GM12864 (cell line): ENCODE measurements at regions not wholly inside any gene's neighbourhood (a gene's known extent, or its start where the extent isn't known, plus 50 kb on each side); places are given as distances from the start of the nearest gene placed in this dataset.

Experiments used
- DNase-seq: peaks from one replicate; pipeline ENCODE4 v3.0.0-alpha.2; 2011; ENCODE audit warnings: low read depth
- H3K4me3 ChIP-seq: 2 replicates; pipeline ENCODE4 v1.5.1; 2011; ENCODE audit warnings: mild to moderate bottlenecking, low read depth, low read length, control low read depth
- TF ChIP-seq, protein P1 (sequence below): IDR thresholded peaks from 2 replicates; pipeline ENCODE4 v1.5.1; 2011; ENCODE audit warnings: low read depth, mild to moderate bottlenecking, moderate library complexity, low read length, control low read depth, inconsistent platforms; ENCODE audit errors: missing control alignments

DNA sequence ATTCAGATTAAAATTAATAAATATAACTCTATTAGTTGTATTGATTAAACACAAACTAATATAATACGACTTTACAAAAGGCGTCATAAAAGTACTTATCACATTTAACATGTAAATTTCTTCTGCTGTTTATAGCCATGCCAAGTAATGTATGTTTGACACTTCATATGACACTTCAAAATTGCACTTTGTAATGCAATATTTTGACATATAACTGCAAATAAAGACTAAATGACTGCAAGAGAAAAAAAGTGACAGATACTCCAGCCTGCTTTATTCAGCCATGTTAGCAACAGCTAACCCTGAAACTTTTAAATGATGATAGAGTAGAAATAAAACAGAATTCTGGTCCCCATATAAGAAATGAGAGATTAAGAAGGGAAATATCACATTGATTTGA lies 1238.0 kb downstream of the MRPL39 start:
- TF ChIP-seq, protein P1, sequence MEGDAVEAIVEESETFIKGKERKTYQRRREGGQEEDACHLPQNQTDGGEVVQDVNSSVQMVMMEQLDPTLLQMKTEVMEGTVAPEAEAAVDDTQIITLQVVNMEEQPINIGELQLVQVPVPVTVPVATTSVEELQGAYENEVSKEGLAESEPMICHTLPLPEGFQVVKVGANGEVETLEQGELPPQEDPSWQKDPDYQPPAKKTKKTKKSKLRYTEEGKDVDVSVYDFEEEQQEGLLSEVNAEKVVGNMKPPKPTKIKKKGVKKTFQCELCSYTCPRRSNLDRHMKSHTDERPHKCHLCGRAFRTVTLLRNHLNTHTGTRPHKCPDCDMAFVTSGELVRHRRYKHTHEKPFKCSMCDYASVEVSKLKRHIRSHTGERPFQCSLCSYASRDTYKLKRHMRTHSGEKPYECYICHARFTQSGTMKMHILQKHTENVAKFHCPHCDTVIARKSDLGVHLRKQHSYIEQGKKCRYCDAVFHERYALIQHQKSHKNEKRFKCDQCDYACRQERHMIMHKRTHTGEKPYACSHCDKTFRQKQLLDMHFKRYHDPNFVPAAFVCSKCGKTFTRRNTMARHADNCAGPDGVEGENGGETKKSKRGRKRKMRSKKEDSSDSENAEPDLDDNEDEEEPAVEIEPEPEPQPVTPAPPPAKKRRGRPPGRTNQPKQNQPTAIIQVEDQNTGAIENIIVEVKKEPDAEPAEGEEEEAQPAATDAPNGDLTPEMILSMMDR, result no peak
- DNase-seq, result no peak
- H3K4me3 ChIP-seq, result no peak overlapping the region

DNA sequence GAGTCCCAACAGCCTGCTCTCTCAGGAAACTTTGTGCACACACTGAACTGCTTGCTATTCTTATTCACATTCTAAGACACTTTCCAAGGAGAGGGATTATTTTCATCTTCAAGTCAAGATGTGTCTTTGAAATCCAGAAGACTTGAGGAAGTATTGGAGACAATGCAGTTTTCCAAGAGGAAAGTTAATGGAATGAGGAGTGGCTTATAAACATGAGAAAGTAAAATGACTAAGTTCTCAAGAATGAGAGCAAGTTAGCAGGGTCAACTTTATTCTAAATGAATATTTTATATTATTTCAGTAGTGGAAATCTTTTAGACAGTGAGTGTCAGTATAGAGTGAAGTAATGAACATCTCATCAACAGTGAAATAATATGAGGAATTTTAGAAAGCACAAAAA lies 1239.3 kb downstream of the MRPL39 start:
- TF ChIP-seq, protein P1, result no peak
- no peak for DNase-seq
- no peak overlapping the region for H3K4me3 ChIP-seq

DNA sequence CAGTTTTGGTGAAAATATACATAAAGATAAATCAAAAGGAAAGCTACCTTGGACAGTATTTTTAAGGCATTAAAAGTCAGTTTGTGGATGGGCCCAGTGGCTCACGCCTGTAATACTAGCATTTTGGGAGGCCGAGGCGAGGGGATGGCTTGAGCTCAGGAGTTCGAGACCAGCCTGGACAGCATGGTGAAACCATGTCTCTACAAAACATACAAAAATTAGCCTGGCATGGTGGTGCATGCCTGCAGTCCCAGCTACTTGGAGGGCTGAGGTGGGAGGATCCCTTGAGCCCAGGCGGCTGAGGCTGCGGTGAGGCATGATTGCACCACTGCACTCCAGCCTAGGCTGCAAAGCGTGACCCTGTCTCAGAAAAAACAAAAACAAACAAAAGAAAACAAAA lies 1253.8 kb downstream of the MRPL39 start:
- TF ChIP-seq, protein P1, result no peak
- no peak overlapping the region for H3K4me3 ChIP-seq
- no peak for DNase-seq

DNA sequence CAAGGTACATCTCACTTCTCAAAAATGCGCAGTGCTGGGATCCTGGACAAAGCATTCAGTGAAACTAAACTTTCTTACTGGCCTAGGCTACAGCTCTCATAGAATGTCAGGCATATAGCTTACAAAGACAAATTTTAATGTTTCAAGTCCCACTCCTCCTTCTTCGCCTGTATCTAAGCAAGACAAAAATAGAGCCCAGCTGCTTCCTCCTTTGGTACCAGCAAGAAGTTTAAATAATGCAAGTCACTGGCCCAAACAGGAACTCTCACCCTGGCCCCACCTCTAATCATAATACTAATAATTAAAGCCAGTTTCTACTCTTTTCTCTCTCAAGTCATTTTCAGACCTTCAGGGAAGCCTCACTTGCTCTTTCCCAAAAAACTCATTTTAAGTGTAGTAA lies 1267.9 kb downstream of the MRPL39 start:
- H3K4me3 ChIP-seq, result no peak overlapping the region
- TF ChIP-seq, protein P1, result no peak
- no peak for DNase-seq

DNA sequence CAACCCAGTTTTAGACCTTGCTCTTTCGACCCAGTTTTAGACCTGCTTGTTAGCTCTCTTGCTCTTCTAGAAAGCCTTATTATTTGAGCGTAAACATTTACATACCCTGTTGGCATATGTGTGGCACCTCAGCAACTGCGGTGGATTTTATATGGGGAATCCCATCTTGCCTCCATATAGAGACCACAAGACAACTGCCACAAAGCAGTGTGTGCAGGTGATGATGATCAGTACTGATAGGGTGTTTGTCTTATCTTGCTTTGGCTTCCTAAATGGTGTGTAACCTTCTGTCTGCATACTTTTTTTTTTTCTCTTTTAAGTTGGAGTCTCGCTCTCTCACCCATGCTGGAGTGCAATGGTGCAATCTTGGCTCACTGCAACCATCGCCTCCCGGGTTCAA lies 1270.8 kb downstream of the MRPL39 start:
- H3K4me3 ChIP-seq, result no peak overlapping the region
- DNase-seq, result no peak
- TF ChIP-seq, protein P1, result no peak

DNA sequence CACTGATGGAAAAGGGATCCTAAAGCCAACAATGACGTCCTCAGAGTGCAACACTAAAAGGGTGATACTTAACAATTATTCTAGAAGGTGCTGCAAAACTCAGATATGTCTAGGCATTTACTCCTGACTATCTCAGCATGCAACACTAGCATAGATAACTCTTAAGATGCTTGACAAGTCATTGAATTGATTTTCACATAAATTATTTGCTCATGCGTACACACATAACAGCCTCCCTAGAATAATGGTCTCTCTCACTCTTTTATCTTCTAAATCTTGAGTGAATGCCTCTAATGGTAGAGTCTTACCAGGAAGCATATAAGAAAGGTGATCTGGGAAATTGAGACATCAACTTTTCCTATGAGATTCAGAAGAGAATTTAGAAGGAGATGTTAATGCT lies 1283.7 kb downstream of the MRPL39 start:
- no peak overlapping the region for H3K4me3 ChIP-seq
- TF ChIP-seq, protein P1, result no peak
- DNase-seq, result no peak

DNA sequence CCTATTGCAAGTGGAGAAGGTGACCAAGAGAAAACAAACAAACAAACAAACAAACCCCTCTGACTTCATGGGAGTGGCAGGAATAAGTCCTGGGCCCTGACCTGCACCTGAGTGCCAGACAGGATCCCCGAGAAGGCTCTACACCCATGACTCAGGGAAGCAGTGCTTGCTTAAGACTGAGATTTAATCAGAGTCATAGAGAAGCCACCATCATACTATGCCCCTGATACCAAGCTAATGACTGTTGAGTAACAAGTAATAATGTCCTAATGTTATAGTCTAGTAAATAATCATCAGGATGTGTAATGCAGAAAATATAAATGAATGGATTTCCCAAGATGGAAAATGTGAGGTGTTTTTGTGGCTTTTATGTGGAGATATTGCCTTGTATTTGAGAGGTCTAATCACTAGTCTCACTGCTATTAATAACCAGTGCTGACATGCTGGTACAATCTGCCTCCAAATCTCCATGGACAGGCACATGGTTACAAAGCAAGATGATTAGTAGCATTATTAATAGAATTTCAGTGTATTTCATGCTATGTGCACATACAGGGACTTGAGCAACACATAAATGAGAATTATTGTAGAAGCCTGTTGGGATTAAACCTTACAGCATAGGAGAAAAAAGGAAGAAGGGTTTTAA lies 1290.9 kb downstream of the MRPL39 start:
- TF ChIP-seq, protein P1, result no peak
- DNase-seq, result no peak
- no peak overlapping the region for H3K4me3 ChIP-seq
